Prostate gland (tissue), 2 donors: ENCODE measurements at regions not wholly inside any gene's neighbourhood (a gene's known extent, or its start where the extent isn't known, plus 50 kb on each side); places are given as distances from the start of the nearest gene placed in this dataset.

Experiments used
- CTCF ChIP-seq, 4 experiments: fragments of 200-600 bp in 2 of 4; fragments of 450-650 bp in 2 of 4; sonication (generic) in 2 of 4; IDR thresholded peaks; 1 replicate in 3 of 4; 2 replicates in 1 of 4; pipeline ENCODE4 v1.5.1; 2016 to 2019; ENCODE audit warnings: antibody characterized with exemption in 4 of 4, mild to moderate bottlenecking in 2 of 4, moderate library complexity in 2 of 4
- POLR2A ChIP-seq: fragments of 450-650 bp; IDR thresholded peaks from one replicate; pipeline ENCODE4 v1.6.1; 2016; ENCODE audit warnings: antibody characterized with exemption, mild to moderate bottlenecking
- POLR2AphosphoS5 ChIP-seq: sonication (generic); formaldehyde crosslinking; IDR thresholded peaks from one replicate; pipeline ENCODE4 v1.6.1; 2017; ENCODE audit warnings: antibody characterized with exemption

GRCh38 chr13:107832500-107833100, 382.7 kb downstream of the LIG4 start:
- no peak for TF ChIP-seq CTCF (IDR thresholded peaks at IDR 0.05)
- TF ChIP-seq POLR2AphosphoS5 = no peak
- no peak for TF ChIP-seq POLR2A
